Activated CD4-positive, alpha-beta memory T cell treated with anti-CD3 and anti-CD28 coated beads, Interleukin-2, amount 10 ng/mL, durations not matched to agents 7 days and 5 days (primary cell): ENCODE measurements at regions not wholly inside any gene's neighbourhood (a gene's known extent, or its start where the extent isn't known, plus 50 kb on each side); places are given as distances from the start of the nearest gene placed in this dataset.

Source experiments
- CTCF ChIA-PET: fragments of 350-600 bp; sonication (Branson Sonifier 250); formaldehyde crosslinking; loops from one replicate; lab custom pipeline; 2021; ENCODE audit warnings: antibody characterized with exemption, inconsistent platforms; lab: Charles Lee
- POLR2A ChIA-PET: fragments of 350-600 bp; sonication (Branson Sonifier 250); formaldehyde crosslinking; loops from one replicate; lab custom pipeline; 2021; ENCODE audit warnings: antibody characterized with exemption; lab: Charles Lee
- DNase-seq: peaks from one replicate; pipeline ENCODE4 v3.0.0-alpha.2; 2020
- H3K27ac Mint-ChIP-seq: one replicate; pipeline ENCODE4 v1.8.0; 2021; ENCODE audit warnings: mild to moderate bottlenecking, mixed read lengths
- H3K27me3 Mint-ChIP-seq: one replicate; pipeline ENCODE4 v1.8.0; 2021; ENCODE audit warnings: mixed read lengths
- H3K36me3 Mint-ChIP-seq: one replicate; pipeline ENCODE4 v1.8.0; 2021; ENCODE audit warnings: low read depth, mixed read lengths
- H3K4me1 Mint-ChIP-seq: one replicate; pipeline ENCODE4 v1.8.0; 2021; ENCODE audit warnings: mixed read lengths
- H3K4me3 Mint-ChIP-seq: one replicate; pipeline ENCODE4 v1.8.0; 2021; ENCODE audit warnings: mild to moderate bottlenecking, mixed read lengths
- H3K9me3 Mint-ChIP-seq: one replicate; pipeline ENCODE4 v1.8.0; 2021; ENCODE audit warnings: mixed read lengths

DNA sequence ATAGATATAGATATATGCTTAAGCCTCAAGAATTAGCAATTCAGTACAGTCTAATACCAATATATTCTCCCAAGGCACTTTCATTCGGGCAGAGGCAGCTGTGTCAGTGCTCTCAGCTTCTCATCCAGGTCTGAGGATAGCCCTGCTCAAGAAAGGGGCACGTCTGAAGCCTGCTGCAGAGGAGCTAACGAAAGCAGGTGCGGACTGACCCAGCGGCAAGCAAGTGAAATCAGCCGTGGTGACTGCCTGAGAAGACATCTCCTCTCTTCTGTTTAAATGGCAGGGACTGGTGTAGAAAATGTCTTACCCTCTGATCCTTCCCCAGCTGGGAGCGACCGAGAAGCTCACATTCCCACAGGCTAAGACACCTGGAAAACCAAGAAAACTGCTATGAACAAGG lies 468.6 kb downstream of the BRD1 start:
- H3K27me3 Mint-ChIP-seq = peaks cover 18% of the 10 kb centered on the region
- H3K4me3 Mint-ChIP-seq = no peak overlapping the region
- ChIA-PET POLR2A (no interaction called here), CTCF (no interaction called here)
- no peaks in the 10 kb centered on the region for H3K9me3 Mint-ChIP-seq
- no peak for DNase-seq
- H3K4me1 Mint-ChIP-seq = no peaks in the 10 kb centered on the region
- no peak overlapping the region for H3K27ac Mint-ChIP-seq
- H3K36me3 Mint-ChIP-seq = no peaks in the 10 kb centered on the region

DNA sequence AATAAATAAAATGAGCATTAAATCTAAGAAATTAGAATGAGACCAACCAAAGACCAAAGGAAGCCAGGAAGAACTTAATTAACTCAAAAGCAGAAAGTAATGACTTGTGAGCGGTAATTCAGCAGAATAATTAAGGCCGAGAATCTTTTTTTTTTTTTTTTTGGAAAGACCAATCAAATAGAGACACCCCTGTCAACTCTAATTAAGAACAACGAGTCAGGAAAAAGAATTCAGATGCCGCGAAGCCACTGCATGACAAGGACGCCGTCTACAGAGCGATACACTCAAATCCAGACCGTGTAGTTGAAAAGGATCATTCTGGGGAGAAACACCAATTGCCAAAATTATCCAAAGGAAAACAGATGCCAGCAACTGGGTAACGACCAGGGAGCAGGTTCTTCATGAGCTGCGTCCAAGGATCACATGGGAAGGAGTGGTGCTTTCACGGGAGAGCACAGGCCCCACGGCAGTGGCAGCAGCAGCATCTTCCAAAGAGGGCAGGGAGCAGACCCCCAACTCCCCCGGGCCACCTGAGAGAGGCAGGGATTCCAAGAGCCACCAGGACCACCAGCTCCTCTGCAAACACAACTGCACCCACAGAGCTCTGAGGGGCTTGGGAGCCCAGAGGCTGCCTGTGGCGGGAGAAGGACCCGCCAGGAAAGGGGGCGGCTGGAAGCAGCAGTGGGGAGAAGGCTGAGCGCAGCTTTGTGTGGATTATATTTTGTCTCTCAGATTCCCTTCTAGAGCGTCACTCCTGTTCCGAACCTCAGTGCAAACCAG lies 469.8 kb downstream of the BRD1 start:
- peaks cover 18% of the 10 kb centered on the region for H3K27me3 Mint-ChIP-seq
- POLR2A ChIA-PET = no interaction called here
- H3K36me3 Mint-ChIP-seq = no peaks in the 10 kb centered on the region
- H3K4me1 Mint-ChIP-seq = no peaks in the 10 kb centered on the region
- CTCF ChIA-PET = no interaction called here
- DNase-seq = no peak
- no peaks in the 10 kb centered on the region for H3K9me3 Mint-ChIP-seq
- no peak overlapping the region for H3K4me3 Mint-ChIP-seq
- no peak overlapping the region for H3K27ac Mint-ChIP-seq

DNA sequence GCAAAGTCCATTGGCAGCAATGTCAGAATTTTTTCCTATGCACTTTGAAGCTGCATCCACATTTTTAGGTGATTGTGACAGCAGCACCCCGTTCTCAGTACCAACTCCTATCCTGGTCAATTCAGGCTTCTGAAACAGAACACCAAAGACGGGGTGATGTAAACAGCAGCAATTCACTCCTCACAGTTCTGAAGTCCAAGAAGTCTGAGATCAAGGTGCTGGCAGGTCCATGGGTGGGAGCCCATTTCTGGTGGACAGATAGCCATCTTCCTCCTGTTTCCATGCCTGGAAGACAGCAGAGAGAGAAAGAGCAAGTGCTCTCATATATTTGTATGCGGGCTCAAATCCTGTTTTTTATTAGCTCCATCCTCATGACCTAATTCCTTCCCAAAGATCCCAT lies 471.2 kb downstream of the BRD1 start:
- H3K27ac Mint-ChIP-seq = no peak overlapping the region
- H3K36me3 Mint-ChIP-seq = no peaks in the 10 kb centered on the region
- no peak overlapping the region for H3K4me3 Mint-ChIP-seq
- H3K9me3 Mint-ChIP-seq = no peaks in the 10 kb centered on the region
- ChIA-PET CTCF (no interaction called here), POLR2A (no interaction called here)
- no peak for DNase-seq
- no peaks in the 10 kb centered on the region for H3K4me1 Mint-ChIP-seq
- H3K27me3 Mint-ChIP-seq = peaks cover 18% of the 10 kb centered on the region

DNA sequence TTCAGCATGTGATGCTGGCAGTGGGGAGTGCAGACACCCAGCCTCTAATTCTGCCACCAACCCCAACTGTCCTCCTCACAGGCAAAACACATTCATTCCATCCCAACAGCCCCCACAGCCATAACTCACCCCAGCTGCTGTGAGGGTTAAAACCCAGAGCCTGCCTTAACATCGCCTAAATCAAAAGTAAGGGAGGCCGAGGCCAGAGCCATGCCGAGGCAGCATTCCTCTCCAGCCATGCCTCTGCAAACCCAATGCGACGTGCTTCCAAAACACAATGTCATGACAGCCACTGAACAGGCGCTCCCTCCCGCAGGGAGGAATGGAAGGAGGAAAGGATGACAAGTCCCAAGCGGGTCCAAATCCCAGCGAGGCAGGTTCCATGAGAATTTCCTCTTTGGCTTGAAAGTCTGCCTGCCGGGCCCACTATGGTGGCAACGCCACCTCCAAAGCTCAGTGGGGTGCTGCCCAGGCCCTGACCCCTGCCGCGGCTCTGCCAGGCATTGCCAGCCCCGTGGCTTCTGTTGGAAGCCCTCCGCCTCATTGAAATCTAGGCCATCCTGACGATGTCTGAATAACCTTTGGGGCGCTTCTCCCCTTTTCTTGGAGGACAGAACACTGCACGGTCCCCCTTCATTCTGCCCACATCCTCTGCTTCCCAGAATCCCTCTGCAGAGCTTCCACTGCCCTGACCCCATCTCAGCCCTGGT lies 472.3 kb downstream of the BRD1 start:
- no peak for DNase-seq
- H3K9me3 Mint-ChIP-seq = no peaks in the 10 kb centered on the region
- no peaks in the 10 kb centered on the region for H3K36me3 Mint-ChIP-seq
- CTCF ChIA-PET = no interaction called here
- no peak overlapping the region for H3K27ac Mint-ChIP-seq
- H3K4me1 Mint-ChIP-seq = no peaks in the 10 kb centered on the region
- POLR2A ChIA-PET = no interaction called here
- H3K4me3 Mint-ChIP-seq = no peak overlapping the region
- peaks cover 13% of the 10 kb centered on the region for H3K27me3 Mint-ChIP-seq

DNA sequence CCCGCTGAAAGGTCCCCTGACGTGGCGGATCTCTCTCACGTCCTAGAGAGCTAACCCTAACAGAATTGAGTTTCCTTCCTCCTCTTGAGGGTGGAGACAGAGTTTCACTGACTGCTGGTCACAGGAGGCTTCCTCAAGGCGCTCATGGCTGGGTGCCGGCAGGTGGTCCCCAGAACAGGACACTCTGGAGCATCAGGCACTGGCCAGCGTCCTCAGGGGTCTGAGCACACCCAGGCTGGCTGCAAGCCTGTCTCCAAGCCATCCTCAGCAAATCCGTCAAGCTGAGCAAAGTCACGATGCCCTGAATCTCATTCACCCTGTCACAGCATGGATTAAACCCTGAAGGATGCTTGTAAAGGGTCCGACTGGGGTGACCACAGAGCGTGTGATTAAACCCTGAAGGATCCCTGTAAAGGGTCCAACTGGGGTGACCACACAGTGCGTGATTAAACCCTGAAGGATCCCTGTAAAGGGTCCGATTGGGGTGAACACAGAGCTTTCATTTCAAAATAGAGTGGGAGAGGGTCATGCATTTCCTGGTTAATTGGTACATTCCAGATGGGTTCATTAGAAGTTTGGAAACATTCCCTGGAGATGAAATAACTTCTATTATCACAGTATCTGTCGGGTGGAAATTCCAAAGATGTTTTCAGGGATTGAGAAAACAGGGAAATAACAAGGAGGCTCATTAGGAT lies 473.0 kb downstream of the BRD1 start:
- Mint-ChIP-seq H3K4me1 (no peaks in the 10 kb centered on the region), H3K36me3 (no peaks in the 10 kb centered on the region), H3K27me3 (peaks cover 11% of the 10 kb centered on the region), H3K4me3 (no peak overlapping the region), H3K27ac (no peak overlapping the region), H3K9me3 (no peaks in the 10 kb centered on the region)
- DNase-seq = no peak
- ChIA-PET CTCF (no interaction called here), POLR2A (no interaction called here)

DNA sequence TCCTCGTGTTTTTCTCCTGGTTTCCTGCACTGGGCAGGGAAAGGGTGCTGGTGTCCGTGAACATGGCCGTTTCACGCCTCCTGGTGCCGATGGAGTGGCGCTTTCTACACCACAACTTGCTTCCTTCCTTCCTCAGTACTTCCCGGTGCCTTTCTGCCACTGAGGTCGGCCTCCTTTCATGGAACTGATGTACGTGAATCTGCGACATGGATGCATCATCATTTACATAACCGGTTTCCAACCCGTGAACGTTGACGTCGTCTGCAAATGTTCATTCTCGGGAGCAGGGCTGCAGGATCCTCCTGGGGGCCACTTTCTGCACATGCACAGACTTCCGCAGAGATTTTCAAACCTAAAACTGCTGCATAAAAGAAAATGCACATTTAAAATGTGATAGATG lies 474.4 kb downstream of the BRD1 start:
- H3K36me3 Mint-ChIP-seq = no peaks in the 10 kb centered on the region
- no peak overlapping the region for H3K27ac Mint-ChIP-seq
- CTCF ChIA-PET = no interaction called here
- H3K4me1 Mint-ChIP-seq = no peaks in the 10 kb centered on the region
- no peaks in the 10 kb centered on the region for H3K9me3 Mint-ChIP-seq
- POLR2A ChIA-PET = no interaction called here
- H3K4me3 Mint-ChIP-seq = no peak overlapping the region
- DNase-seq = no peak
- H3K27me3 Mint-ChIP-seq = peaks cover 7% of the 10 kb centered on the region

DNA sequence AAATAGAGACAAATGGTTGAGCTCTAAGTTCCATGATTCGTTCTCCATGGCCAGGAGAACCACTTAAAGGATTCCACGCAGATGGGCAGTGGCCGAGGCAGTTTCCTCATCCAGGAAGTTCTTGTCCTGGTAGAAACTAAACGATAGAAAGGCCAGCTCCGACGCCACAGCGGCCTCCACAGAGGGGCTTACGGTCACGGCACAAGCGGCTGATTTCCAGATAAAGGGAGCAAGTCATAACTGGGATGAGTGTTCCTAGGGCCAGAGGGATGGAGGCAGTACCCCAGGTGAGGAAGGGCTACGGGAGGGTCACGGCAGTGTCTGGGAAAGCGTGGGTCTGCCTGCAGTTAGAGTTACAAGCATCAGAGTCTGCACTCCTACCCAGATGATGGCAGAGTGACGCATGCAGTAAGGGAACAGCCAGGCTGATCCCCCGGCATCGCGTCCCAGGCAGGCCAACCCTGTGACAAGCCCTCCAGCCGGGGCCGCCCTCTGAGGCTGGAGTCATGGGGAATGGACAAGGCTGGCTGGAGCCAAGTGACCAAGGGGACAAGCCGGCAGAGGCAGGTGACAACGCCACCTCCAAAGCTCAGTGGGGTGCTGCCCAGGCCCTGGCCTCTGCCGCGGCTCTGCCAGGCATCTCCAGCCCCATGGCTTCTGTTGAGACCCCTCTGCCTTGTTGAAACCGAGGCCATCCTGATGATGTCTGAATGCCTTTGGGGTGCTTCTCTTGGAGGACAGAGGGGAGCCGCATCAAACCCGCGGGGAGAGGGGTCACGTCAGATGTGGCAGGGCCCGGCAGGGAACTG lies 475.1 kb downstream of the BRD1 start:
- H3K4me3 Mint-ChIP-seq = no peak overlapping the region
- no peaks in the 10 kb centered on the region for H3K4me1 Mint-ChIP-seq
- H3K9me3 Mint-ChIP-seq = no peaks in the 10 kb centered on the region
- no peak for DNase-seq
- H3K27me3 Mint-ChIP-seq = peaks cover 7% of the 10 kb centered on the region
- H3K27ac Mint-ChIP-seq = no peak overlapping the region
- H3K36me3 Mint-ChIP-seq = no peaks in the 10 kb centered on the region
- ChIA-PET CTCF (no interaction called here), POLR2A (no interaction called here)

DNA sequence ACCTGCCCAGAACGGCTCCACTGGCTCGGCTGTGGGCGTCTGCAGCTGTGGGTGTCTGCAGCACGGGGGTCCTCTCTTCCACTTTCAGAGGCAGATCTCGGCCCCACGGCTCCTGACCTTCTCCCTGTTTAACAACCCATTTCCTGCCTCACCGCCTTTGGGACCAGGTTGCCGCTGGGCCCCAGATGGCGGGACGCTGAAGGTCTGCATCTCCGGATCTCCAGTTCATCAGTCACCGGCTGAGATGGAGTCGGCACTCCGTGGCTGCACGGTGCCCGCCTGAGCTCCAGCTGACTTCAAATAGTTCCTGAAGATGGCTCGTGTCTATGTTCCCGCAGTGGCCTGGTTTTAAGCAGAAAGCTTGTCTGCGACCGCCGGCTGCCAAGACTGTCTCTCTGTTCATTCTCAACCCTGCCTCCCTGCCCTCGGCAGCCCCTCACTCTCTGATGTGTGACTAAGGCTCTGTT lies 475.9 kb downstream of the BRD1 start:
- DNase-seq = no peak
- ChIA-PET POLR2A (no interaction called here), CTCF (no interaction called here)
- H3K9me3 Mint-ChIP-seq = no peaks in the 10 kb centered on the region
- H3K36me3 Mint-ChIP-seq = no peaks in the 10 kb centered on the region
- H3K27me3 Mint-ChIP-seq = peaks cover 7% of the 10 kb centered on the region
- H3K4me3 Mint-ChIP-seq = no peak overlapping the region
- no peaks in the 10 kb centered on the region for H3K4me1 Mint-ChIP-seq
- no peak overlapping the region for H3K27ac Mint-ChIP-seq

DNA sequence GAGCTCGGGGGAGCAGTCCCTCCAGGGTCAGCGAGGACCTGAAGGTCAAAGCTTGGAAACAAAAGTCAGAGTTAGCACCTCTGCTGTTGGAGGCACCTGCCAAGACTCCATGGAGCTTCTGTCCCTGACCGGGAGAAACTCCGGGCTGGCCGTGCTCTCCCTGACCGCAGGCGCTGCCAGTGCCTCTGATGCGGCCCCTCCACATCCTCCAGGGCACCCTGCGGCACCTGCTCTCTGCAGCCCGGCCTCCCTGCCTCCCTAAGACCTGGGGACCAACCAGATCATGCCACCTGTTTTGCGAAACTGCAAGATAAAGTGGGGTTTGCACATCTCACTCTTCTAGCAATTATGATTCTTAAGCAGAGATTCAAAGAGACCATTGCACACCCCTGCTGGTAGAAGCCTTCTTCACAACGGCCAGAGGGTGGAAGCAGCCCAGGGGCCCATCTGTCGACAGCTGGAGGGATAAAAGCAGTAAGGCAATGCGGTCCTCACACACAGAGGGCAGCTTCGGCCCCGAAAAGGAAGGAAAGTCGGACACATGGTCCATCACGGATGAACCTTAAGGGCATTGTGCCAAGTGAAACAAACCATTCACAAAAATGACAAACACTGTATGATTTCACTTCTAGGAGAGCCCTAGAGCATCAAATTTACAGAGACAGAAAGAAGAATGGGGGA lies 477.1 kb downstream of the BRD1 start:
- no peak for DNase-seq
- H3K4me1 Mint-ChIP-seq = no peaks in the 10 kb centered on the region
- CTCF ChIA-PET = interaction anchor here (0.5 to 1.0 kb wide), 2 partner anchors 373 to 631 kb away, joined by 3 to 4 read pairs; no protein-coding TSS in a partner anchor
- no peaks in the 10 kb centered on the region for H3K9me3 Mint-ChIP-seq
- POLR2A ChIA-PET = no interaction called here
- H3K27me3 Mint-ChIP-seq = peaks cover 4% of the 10 kb centered on the region
- H3K4me3 Mint-ChIP-seq = no peak overlapping the region
- no peaks in the 10 kb centered on the region for H3K36me3 Mint-ChIP-seq
- H3K27ac Mint-ChIP-seq = no peak overlapping the region

DNA sequence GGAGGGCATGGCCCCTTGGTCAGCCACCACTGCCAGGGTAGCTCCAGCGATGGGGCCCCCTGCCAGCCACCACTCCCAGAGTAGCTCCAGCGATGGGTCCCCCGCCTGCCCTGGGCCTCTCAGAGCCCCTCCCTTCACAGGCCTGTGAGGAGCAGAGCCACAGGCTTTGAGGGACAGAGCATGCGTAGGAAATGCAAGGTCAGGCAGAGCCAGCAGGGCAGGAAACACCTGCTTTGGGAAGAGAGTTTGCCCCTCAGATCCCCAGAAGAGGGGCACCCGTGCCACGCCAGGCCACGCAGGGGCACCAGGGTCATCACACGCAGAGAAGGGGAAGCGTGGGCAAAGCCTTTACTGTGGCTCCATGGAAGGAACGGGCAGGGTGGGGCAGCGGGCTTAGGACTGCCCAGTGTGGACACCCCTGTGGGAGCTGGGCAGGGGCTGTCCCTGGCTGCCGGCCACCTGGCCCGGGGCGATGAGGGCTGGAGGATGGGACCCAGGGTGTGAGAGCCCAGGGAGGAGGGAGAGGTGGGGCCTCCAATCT lies 477.8 kb downstream of the BRD1 start:
- Mint-ChIP-seq H3K27ac (no peak overlapping the region), H3K9me3 (no peaks in the 10 kb centered on the region), H3K4me1 (no peaks in the 10 kb centered on the region), H3K4me3 (no peak overlapping the region), H3K36me3 (no peaks in the 10 kb centered on the region), H3K27me3 (peaks cover 1% of the 10 kb centered on the region)
- ChIA-PET CTCF (interaction anchor here (1.0 to 1.5 kb wide), 2 partner anchors 45 to 374 kb away, joined by 3 to 4 read pairs; no protein-coding TSS in a partner anchor), POLR2A (no interaction called here)
- DNase-seq = no peak

DNA sequence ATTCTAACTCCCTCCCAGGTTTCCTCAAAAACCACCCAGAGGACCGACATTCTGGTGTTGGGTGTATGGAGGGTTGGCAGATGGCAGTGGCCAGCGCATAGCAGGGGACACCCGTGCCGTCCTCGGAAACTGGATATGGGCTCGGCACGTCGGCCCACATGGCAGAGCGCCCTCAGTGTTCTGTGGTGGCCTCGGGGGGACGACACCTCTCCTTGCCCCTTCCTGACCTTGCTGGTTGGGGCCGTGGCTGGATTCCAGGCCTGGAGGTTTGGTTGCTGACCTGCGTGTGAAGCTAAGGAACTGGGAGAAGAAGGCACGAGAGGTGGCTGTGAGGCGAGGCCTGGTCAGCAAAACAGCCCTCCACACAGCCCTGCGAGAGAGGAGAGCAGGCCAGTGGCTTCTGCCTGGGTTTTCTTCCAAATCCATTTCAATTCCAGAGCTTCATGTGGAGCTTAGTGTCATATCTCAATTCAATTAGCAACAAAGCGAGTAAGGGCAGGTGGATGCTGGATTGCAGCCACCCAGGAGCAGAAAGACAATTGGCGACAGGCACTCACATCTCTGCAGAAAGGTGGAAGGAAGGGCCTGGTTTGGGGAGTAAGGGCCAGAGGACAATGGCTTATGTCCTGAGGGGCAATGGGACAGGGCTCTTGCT lies 478.4 kb downstream of the BRD1 start:
- H3K4me3 Mint-ChIP-seq = no peak overlapping the region
- no peaks in the 10 kb centered on the region for H3K27me3 Mint-ChIP-seq
- no peaks in the 10 kb centered on the region for H3K4me1 Mint-ChIP-seq
- ChIA-PET CTCF (interaction anchor here (1.5 kb wide), 1 partner anchor 44 kb away, joined by 4 read pairs; no protein-coding TSS in a partner anchor), POLR2A (no interaction called here)
- no peaks in the 10 kb centered on the region for H3K9me3 Mint-ChIP-seq
- H3K27ac Mint-ChIP-seq = no peak overlapping the region
- no peak for DNase-seq
- no peaks in the 10 kb centered on the region for H3K36me3 Mint-ChIP-seq

DNA sequence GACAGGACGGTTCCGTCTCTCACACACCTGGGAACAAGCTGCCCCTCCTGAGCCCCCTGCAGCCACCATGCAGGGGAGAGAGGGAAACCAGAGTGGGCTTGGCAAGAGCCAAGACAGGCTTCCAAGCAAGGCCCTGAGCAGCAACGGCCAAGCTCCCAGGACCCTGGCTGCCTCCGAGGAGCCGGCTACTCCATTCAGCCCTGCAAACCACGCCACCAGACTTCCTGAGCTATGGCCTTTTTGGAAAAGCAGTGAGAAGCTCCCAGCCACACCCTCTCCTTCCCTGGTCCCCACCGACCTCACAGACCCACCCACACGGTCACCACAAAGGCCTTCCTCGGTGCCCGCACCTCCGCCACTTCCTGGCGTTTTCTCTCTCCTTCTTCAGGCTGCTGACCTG lies 479.0 kb downstream of the BRD1 start:
- H3K4me3 Mint-ChIP-seq = no peak overlapping the region
- H3K4me1 Mint-ChIP-seq = no peaks in the 10 kb centered on the region
- no peaks in the 10 kb centered on the region for H3K27me3 Mint-ChIP-seq
- no peaks in the 10 kb centered on the region for H3K36me3 Mint-ChIP-seq
- DNase-seq = no peak
- no peak overlapping the region for H3K27ac Mint-ChIP-seq
- ChIA-PET CTCF (interaction anchor here (1.5 kb wide), 1 partner anchor 43 kb away, joined by 4 read pairs; no protein-coding TSS in a partner anchor), POLR2A (no interaction called here)
- no peaks in the 10 kb centered on the region for H3K9me3 Mint-ChIP-seq
